HG03565 (cell line): ENCODE measurements at regions not wholly inside any gene's neighbourhood (a gene's known extent, or its start where the extent isn't known, plus 50 kb on each side); places are given as distances from the start of the nearest gene placed in this dataset.
"Not testable (repeated sequence)": the region's sequence is repeated elsewhere in the genome, so short reads cannot be mapped to it uniquely, and the experiment has no call there.

Experiments used
- ATAC-seq: cut with Tn5 transposase; IDR thresholded peaks from one replicate; pipeline ENCODE4 v1.9.1; 2021; ENCODE audit warnings: mild to moderate bottlenecking, moderate library complexity; ENCODE audit not compliant: unreplicated experiment

DNA sequence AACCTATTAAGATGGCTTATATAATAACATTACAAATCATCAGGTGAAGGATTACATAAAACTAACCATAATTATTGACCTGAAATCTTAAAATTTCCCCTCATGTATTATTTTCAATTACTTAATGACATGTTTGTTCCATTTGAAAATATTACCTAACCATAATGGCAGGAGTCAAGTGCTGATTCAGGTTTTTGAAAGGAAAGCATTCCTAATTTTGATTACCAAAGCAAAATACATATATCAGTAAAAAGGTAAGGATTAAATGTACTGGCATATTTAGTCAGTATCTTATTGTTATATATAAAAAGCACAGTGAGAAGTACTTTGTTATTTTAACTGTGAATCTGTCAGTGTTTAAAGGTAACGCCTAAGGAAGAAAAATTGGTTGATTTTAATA lies 960.0 kb upstream of the CNTN5 start:
- no peak for ATAC-seq

DNA sequence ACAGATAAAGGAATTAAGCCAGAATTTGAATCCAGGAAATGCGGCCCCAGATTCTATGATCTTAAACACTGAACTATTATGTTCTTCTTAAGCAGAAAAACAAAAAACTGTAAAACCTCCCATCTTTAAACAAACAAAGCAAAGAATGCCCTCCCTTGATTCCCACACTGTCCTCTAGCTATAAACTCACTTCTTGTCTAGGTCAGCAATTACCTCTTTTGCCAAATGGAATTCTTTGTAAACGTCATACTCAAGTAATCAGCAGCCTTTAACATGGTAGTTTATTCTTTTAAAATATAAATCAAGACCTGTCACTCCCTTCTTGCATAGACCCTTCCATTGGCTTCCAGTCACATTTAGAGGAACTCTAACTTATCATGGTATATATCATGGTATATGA lies 958.9 kb upstream of the CNTN5 start:
- ATAC-seq: no peak

DNA sequence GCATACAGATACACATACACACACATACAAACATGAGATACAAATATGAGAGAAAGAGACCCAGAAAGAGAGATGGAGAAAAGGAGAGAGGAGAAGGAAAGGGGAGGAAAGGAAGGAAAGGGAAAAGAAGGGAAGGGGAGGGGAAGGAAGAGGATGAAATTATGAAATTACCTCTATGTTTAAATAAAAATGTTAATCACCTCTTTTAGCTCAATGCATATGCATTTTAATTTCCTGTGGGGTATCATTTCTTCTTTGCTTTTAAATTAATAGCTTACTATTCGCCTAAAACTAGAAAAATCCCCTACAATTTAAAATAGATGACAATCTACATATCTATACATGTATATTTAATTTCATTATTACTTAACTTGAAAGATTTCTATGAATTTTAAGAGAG lies 958.0 kb upstream of the CNTN5 start:
- no peak for ATAC-seq

DNA sequence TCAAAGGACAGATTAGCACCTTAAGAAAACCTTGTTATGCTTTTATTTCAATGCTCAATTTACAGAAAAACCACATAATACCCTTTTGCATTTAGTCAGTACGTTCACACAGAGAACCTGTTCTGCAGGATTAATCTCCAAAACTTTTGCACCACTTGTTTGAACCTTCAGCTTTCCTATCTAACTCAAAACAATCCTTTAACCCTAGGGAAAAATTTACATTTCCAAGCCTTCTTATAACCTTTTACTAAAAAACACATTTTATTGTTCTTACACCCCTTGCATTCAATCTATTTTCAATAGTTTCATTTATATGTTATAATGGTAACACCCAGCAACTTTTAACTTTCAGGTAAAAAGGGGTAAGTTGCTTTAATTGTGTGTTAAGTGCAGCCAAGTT lies 952.5 kb upstream of the CNTN5 start:
- no peak for ATAC-seq

GRCh38 chr11:98069147-98069546 lies 951.6 kb upstream of the CNTN5 start:
- not testable (repeated sequence) for ATAC-seq

DNA sequence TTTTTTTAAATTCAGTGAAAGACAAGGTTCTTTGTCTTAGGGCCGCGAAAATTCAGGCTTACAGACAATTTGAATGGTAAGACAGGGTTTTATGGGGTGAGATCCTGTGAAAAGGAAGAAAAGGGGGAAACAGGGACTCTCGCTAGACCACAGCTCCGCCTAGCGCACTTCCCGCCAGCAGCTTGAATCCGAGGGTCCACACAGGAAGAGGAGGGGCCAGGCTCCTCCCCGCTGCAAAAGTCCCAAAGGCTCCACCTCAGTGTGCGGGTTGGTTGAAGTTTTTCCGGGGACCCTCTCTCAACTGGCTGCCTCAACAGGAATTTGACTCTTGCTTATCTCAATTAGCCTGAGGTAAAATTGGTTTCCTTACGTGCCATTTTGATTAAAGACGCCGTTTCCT lies 950.9 kb upstream of the CNTN5 start:
- no peak for ATAC-seq

DNA sequence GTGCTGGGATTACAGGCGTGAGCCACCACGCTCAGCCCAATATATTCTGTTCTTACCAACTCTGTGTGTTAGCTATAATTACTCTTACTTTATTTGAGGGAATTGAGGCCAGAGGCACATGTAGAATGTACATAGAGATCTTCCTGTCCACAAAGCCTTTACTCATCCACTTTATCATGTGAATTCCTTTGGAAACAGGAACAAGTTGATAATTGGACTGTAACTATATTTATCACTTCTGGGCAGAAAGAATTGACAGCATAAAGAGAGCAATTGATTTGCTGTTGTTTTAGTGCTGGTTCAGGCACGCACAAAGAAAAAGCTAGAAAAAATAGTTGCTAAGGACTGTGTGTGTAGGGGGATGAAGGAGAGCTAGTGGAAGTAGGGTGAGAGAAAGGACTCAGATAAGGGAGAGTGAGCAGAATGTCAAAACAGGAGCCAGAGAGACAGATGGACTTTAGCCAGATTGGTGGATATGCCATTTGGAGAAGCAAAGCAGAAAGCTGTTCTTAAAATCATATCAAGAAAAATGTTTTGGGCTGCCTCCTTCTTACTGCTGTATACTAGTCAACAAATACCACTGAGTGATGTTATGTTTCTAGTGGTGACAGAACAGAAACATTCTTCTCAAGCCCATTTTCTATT lies 929.8 kb upstream of the CNTN5 start:
- no peak for ATAC-seq

GRCh38 chr11:98099371-98099770 lies 921.4 kb upstream of the CNTN5 start:
- no peak for ATAC-seq

GRCh38 chr11:98100689-98101088 lies 920.1 kb upstream of the CNTN5 start:
- ATAC-seq: no peak

- ATAC-seq: no peak
Observed at GRCh38 chr11:98101329-98101728, 919.4 kb upstream of the CNTN5 start.

- no peak for ATAC-seq
Observed at GRCh38 chr11:98104249-98104648, 916.5 kb upstream of the CNTN5 start.

DNA sequence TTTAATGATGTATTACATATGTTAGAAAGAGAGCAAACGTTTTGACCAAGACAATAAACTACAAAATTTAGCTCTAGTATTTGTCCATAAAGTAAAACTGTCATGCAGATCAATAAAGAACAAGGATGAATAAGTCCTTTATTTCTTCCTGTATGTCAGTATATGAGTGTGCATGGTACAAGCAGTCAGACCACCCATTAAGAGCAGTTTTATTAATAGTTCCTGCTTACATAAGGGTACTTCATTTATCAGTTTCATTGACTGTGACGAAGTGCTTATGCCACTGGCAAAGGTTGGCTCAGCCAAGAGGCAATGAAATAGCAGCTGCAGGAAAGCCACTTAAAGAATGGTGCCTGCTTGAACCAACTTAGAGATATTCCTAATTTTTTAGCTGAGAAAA lies 913.0 kb upstream of the CNTN5 start:
- no peak for ATAC-seq

DNA sequence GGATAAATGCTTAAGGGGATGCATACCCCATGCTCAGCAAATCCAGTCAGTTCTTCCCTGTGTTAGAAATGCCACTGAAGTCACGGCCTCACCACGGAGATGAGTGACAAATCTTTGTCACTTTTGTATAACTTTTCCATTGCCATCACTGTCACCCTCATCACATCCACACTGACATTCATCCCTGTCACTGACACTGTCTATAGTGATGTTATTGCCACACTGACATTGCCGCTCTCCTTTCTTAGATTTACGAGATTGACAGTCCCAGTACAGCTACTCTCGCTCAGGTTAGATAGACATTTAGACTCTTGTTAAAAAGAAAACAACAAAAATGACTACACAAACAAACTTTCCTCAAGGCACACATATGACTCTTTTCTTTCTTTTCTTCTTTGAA lies 910.7 kb upstream of the CNTN5 start:
- ATAC-seq: no peak

DNA sequence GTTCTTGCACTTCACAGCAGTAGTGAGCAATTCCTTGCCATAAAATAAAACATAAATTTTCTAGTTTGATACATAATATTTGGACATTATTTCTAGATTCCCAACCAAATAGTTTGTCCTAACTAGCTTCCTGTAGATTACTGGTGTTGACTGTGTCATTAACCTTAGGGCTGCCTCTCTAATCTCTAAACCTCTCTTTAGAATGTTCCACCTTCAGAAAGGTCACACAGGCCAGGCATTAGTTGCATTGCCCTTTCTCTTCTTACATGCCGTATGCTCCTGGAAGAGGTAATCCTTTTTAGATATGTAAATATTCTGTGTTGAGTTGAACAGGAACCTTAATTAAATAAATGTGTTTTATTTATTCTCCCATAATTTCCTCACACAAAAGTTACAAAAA lies 904.9 kb upstream of the CNTN5 start:
- no peak for ATAC-seq

DNA sequence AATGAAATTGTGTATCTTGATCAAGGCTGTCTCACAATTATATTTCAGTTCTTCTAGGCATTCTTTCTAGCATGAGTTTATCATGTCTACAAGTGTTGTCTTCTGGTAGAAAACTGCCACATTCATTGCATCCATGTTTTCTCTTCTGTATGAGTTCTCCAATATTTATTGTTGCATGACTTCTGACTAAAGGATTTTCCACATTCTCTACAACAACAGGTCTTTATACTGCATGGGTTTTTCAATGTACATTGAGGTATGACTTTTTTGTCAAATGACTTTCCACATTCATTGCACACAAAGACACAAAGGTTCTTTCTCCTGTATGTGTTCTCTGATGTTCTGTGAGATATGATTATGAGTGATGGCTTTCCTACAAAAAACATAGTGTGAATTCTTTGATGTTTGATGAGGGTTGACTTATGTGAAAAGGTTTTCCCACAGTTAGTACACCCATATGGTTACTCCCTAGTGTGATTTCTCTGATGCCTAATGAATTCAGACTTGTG lies 890.6 kb upstream of the CNTN5 start:
- no peak for ATAC-seq

GRCh38 chr11:98136357-98136756 lies 884.4 kb upstream of the CNTN5 start:
- ATAC-seq: no peak

- ATAC-seq: no peak
Observed at GRCh38 chr11:98137437-98137836, 883.3 kb upstream of the CNTN5 start.

DNA sequence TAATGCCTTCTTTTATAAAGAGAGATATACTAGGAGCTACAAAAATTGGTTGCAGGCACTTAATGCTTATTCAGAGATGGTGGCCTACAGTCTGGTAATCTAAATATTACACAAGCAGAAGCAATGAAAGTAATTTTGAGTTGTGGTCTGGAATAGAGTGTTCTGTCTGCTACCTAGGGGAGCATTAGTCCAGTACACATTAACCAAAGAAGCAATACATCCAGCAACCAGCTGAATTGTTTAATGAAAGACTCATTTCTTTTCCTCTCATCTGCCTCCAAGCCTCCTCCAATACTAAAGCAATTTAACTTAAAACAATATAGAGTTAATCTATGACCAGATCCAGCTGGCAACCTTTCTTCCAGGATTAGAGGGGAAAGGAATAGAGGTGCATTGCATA lies 877.1 kb upstream of the CNTN5 start:
- no peak for ATAC-seq

DNA sequence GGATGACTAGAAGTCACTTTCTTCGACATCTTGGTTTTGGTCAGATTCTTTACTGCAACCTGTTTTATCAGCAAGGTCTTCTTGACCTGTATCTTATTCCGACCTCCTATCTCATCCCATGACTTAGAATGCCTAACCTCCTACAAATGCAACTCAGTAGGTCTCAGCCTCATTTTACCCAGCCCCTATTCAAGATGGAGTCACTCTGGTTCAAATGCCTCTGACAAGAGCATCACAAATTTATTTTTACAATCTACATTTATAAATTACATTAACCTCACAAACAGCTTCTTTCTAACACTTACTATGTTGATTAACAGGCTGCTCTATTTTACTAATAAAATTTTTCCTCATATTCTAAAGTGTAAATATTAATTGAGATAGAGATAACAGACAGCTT lies 867.0 kb upstream of the CNTN5 start:
- ATAC-seq: no peak

- no peak for ATAC-seq
Observed at GRCh38 chr11:98155696-98156095, 865.1 kb upstream of the CNTN5 start.

- ATAC-seq: no peak
Observed at GRCh38 chr11:98177925-98178324, 842.8 kb upstream of the CNTN5 start.

DNA sequence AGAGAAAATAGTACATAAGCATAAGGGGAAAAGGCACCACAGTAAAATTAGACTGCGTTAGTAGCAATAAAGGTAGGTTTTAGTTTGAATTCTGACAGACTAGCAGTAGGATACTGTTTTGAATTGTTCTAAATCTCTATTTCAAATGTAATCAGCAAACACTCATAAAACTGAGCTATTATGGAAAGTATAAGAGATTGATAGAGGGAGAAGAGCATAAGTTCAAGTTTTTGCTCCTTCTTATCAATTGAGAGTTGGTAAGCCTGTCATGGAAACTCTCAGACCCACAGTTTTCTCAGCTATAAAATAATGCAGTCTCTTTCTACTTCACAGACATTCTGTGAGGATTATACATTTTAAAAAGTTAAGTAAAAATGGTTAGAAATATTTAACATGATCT lies 840.2 kb upstream of the CNTN5 start:
- no peak for ATAC-seq

GRCh38 chr11:98180921-98181320 lies 839.8 kb upstream of the CNTN5 start:
- no peak for ATAC-seq
